KMS-11 (cell line): ENCODE measurements at regions not wholly inside any gene's neighbourhood (a gene's known extent, or its start where the extent isn't known, plus 50 kb on each side); places are given as distances from the start of the nearest gene placed in this dataset.

Experiments
- H2AFZ ChIP-seq: fragments of 200-600 bp; sonication (generic); 2 replicates; pipeline ENCODE4 v1.6.1; 2016; ENCODE audit warnings: antibody characterized with exemption, mixed run types, low read depth
- H3K27ac ChIP-seq: fragments of 200-600 bp; sonication (generic); 2 replicates; pipeline ENCODE4 v1.6.1; 2016; ENCODE audit warnings: mild to moderate bottlenecking, mixed run types
- H3K27me3 ChIP-seq: fragments of 200-600 bp; sonication (generic); 2 replicates; pipeline ENCODE4 v1.6.1; 2017; ENCODE audit warnings: mild to moderate bottlenecking, low read depth, mixed run types, moderate library complexity; ENCODE audit not compliant: insufficient read depth
- H3K36me3 ChIP-seq: fragments of 200-600 bp; sonication (generic); 2 replicates; pipeline ENCODE4 v1.6.1; 2017; ENCODE audit warnings: mild to moderate bottlenecking, mixed run types; ENCODE audit not compliant: insufficient read depth
- H3K4me1 ChIP-seq: fragments of 200-600 bp; sonication (generic); 2 replicates; pipeline ENCODE4 v1.6.1; 2016; ENCODE audit warnings: mild to moderate bottlenecking, low read depth, mixed run types; ENCODE audit not compliant: poor library complexity, severe bottlenecking
- H3K4me2 ChIP-seq: fragments of 200-600 bp; sonication (generic); 2 replicates; pipeline ENCODE4 v1.7.0; 2016; ENCODE audit warnings: mild to moderate bottlenecking, mixed run types
- H3K4me3 ChIP-seq: fragments of 200-600 bp; sonication (generic); IDR thresholded peaks from 2 replicates; pipeline ENCODE4 v1.6.1; 2017; ENCODE audit warnings: low read depth, low read length, mixed read lengths; ENCODE audit not compliant: insufficient read depth
- H3K79me2 ChIP-seq: fragments of 200-600 bp; sonication (generic); 2 replicates; pipeline ENCODE4 v1.6.1; 2016; ENCODE audit warnings: low read depth, mixed run types; ENCODE audit not compliant: insufficient read depth
- H3K9ac ChIP-seq: fragments of 200-600 bp; sonication (generic); 2 replicates; pipeline ENCODE4 v1.6.1; 2016; ENCODE audit warnings: mild to moderate bottlenecking, mixed run types
- H4K20me1 ChIP-seq: fragments of 200-600 bp; sonication (generic); 2 replicates; pipeline ENCODE4 v1.6.1; 2016; ENCODE audit warnings: mild to moderate bottlenecking, mixed run types; ENCODE audit not compliant: insufficient read depth
- TF ChIP-seq, protein P1 (sequence below): fragments of 200-600 bp; sonication (generic); conservative IDR thresholded peaks from 2 replicates; pipeline ENCODE4 v1.6.1; 2017; ENCODE audit warnings: low read depth, mild to moderate bottlenecking, antibody characterized with exemption, low read length, moderate library complexity, mixed read lengths

DNA sequence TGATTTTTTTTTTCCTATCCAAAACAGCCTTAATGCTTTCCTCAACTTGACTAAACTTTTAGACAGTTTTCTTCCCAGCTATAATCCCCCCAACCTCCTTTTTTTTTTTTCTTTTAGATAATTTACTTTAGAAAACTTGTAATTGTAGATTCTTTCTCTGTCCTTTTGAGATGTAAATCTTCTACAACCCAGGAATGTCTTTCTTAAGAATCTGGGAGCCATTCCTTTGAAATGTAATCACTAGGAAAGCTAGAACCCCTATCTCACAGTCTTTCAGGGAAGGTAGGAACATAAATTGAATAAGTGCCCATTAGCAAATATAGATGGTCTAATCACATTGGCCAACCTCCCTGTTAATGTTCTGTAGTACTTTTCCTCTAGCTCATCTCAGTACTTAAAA, 285.4 kb downstream of the NUP35 start:
- no peaks in the 10 kb centered on the region for H3K27me3 ChIP-seq
- H2AFZ ChIP-seq, result no peak overlapping the region
- no peak overlapping the region for H3K4me3 ChIP-seq
- no peak overlapping the region for H3K9ac ChIP-seq
- H3K27ac ChIP-seq, result no peak overlapping the region
- H3K4me1 ChIP-seq, result no peaks in the 10 kb centered on the region
- H4K20me1 ChIP-seq, result no peaks in the 10 kb centered on the region
- no peaks in the 10 kb centered on the region for H3K36me3 ChIP-seq
- no peak overlapping the region for H3K4me2 ChIP-seq
- H3K79me2 ChIP-seq, result no peaks in the 10 kb centered on the region
- TF ChIP-seq, protein P1, sequence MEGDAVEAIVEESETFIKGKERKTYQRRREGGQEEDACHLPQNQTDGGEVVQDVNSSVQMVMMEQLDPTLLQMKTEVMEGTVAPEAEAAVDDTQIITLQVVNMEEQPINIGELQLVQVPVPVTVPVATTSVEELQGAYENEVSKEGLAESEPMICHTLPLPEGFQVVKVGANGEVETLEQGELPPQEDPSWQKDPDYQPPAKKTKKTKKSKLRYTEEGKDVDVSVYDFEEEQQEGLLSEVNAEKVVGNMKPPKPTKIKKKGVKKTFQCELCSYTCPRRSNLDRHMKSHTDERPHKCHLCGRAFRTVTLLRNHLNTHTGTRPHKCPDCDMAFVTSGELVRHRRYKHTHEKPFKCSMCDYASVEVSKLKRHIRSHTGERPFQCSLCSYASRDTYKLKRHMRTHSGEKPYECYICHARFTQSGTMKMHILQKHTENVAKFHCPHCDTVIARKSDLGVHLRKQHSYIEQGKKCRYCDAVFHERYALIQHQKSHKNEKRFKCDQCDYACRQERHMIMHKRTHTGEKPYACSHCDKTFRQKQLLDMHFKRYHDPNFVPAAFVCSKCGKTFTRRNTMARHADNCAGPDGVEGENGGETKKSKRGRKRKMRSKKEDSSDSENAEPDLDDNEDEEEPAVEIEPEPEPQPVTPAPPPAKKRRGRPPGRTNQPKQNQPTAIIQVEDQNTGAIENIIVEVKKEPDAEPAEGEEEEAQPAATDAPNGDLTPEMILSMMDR, result no peak

DNA sequence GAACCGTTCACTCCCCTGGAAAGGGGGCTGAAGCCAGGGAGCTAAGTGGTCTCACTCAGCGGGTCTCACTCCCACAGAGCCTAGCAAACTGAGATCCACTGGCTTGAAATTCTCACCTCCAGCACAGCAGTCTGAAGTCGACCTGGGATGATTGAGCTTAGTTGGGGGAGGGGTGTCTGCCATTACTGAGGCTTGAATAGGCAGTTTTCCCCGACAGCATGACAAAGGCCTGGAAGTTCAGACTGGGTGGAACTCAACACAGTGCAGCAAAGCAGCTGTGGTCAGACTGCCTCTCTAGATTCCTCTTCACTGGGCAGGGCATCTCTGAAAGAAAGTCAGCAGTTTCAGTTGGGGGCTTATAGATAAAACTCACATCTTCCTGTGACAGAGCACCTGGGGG, 292.5 kb downstream of the NUP35 start:
- no peak overlapping the region for H3K4me3 ChIP-seq
- H3K4me2 ChIP-seq, result no peak overlapping the region
- H4K20me1 ChIP-seq, result no peaks in the 10 kb centered on the region
- TF ChIP-seq, protein P1, result no peak
- H3K27ac ChIP-seq, result no peak overlapping the region
- no peaks in the 10 kb centered on the region for H3K4me1 ChIP-seq
- H3K36me3 ChIP-seq, result no peaks in the 10 kb centered on the region
- no peak overlapping the region for H3K9ac ChIP-seq
- no peaks in the 10 kb centered on the region for H3K79me2 ChIP-seq
- H2AFZ ChIP-seq, result no peak overlapping the region
- no peaks in the 10 kb centered on the region for H3K27me3 ChIP-seq

DNA sequence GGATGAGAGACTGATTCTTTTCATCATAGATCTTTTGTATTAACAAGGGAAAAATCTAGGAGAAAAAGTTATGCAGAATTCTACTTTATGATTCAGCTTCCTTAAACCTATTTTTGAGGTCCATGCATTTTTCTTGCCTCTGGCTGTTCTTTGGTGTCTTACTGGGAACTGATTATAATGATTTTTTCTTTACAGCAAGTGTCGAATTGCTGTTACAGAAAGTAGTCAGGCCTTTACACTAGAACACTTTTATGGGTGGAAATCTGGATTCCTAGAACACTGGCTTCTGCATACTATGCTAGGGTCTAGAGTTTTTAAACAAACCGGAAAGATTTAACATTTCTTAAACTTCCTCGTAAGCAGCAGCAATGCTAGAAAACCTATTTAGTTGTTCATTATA, 302.6 kb downstream of the NUP35 start:
- Histone ChIP-seq H2AFZ (no peak overlapping the region), H3K36me3 (no peaks in the 10 kb centered on the region), H3K4me3 (no peak overlapping the region), H3K79me2 (no peaks in the 10 kb centered on the region), H3K9ac (no peak overlapping the region), H3K4me1 (no peaks in the 10 kb centered on the region), H3K27me3 (no peaks in the 10 kb centered on the region), H3K4me2 (no peak overlapping the region), H3K27ac (no peak overlapping the region), H4K20me1 (no peaks in the 10 kb centered on the region)
- TF ChIP-seq, protein P1, result no peak

DNA sequence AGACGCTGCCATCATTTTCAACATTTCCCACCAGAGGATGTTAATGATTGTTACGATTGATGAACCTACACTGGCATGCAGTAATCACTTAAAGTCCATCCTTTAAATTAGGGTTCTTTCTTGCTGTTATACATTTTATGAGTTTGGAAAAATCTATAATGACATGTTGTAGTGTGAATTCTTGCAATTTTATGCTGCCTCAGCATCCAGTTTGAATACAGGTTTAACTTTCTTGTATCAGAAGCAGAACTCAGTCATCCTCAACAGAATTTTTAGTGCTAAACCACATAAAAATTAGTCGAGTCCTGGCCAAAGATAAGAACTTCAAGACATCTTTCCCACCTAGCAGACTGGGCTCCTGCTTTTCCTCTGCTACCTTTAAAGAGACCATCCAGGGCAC, 303.3 kb downstream of the NUP35 start:
- H3K9ac ChIP-seq, result no peak overlapping the region
- H3K4me1 ChIP-seq, result no peaks in the 10 kb centered on the region
- no peak overlapping the region for H3K4me2 ChIP-seq
- no peaks in the 10 kb centered on the region for H4K20me1 ChIP-seq
- H3K4me3 ChIP-seq, result no peak overlapping the region
- H3K79me2 ChIP-seq, result no peaks in the 10 kb centered on the region
- H3K27ac ChIP-seq, result no peak overlapping the region
- TF ChIP-seq, protein P1, result no peak
- H3K27me3 ChIP-seq, result no peaks in the 10 kb centered on the region
- no peaks in the 10 kb centered on the region for H3K36me3 ChIP-seq
- H2AFZ ChIP-seq, result no peak overlapping the region

DNA sequence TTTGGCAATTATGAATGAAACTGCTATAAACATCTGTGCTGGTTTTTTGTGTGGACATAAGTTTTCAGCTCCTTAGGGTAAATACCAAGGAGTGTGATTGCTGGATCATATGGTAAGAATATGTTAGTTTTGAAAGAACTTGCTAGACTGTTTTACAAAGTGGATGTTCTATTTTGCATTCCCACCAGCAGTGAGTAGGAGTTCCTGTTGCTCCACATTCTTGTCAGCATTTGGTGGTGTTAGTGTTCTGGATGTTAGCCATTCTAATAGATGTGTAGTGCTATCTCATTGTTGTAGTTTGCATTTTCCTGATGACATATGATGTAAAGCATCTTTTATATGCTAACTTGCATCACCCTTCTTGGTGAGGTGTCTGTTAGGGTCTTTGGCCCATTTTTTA, 304.6 kb downstream of the NUP35 start:
- Histone ChIP-seq H3K79me2 (no peaks in the 10 kb centered on the region), H3K27ac (no peak overlapping the region), H3K9ac (no peak overlapping the region), H3K4me3 (no peak overlapping the region), H3K4me1 (no peaks in the 10 kb centered on the region), H4K20me1 (no peaks in the 10 kb centered on the region), H2AFZ (no peak overlapping the region), H3K27me3 (no peaks in the 10 kb centered on the region), H3K4me2 (no peak overlapping the region), H3K36me3 (no peaks in the 10 kb centered on the region)
- TF ChIP-seq, protein P1, result no peak
